Neural progenitor cell (in vitro differentiated cells): ENCODE measurements at regions not wholly inside any gene's neighbourhood (a gene's known extent, or its start where the extent isn't known, plus 50 kb on each side); places are given as distances from the start of the nearest gene placed in this dataset.

ENCODE experiments used
- DNase-seq: peaks from one replicate; pipeline ENCODE4 v3.0.0-alpha.2; 2016; ENCODE audit warnings: low spot score
- H2AFZ ChIP-seq: fragments of 200-600 bp; sonication (generic); replicated peaks from 2 replicates; pipeline ENCODE4 v1.6.1; 2016; ENCODE audit warnings: antibody characterized with exemption
- H3F3A ChIP-seq: fragments of 200-600 bp; sonication (generic); 2 replicates; pipeline ENCODE4 v1.6.1; 2016; ENCODE audit warnings: antibody characterized with exemption, low read depth
- H3K27ac ChIP-seq: fragments of 200-600 bp; sonication (generic); 2 replicates; pipeline ENCODE4 v1.5.1; 2016; ENCODE audit warnings: mild to moderate bottlenecking
- H3K27me3 ChIP-seq: fragments of 200-600 bp; sonication (generic); 2 replicates; pipeline ENCODE4 v1.6.1; 2016; ENCODE audit warnings: mild to moderate bottlenecking, moderate library complexity
- H3K36me3 ChIP-seq: fragments of 200-600 bp; sonication (generic); 2 replicates; pipeline ENCODE4 v1.5.1; 2016
- H3K4me1 ChIP-seq: fragments of 200-600 bp; sonication (generic); 2 replicates; pipeline ENCODE4 v1.6.1; 2016; ENCODE audit warnings: mixed run types
- H3K4me2 ChIP-seq: fragments of 200-600 bp; sonication (generic); 2 replicates; pipeline ENCODE4 v1.6.1; 2016
- H3K4me3 ChIP-seq: fragments of 200-600 bp; sonication (generic); 2 replicates; pipeline ENCODE4 v1.5.1; 2016
- H3K79me2 ChIP-seq: fragments of 200-600 bp; sonication (generic); 2 replicates; pipeline ENCODE4 v1.6.1; 2016; ENCODE audit warnings: low read depth
- H3K9ac ChIP-seq: fragments of 200-600 bp; sonication (generic); 2 replicates; pipeline ENCODE4 v1.6.1; 2016
- H3K9me3 ChIP-seq: fragments of 200-600 bp; sonication (generic); 2 replicates; pipeline ENCODE4 v1.5.1; 2016; ENCODE audit warnings: low read depth
- H4K20me1 ChIP-seq: fragments of 200-600 bp; sonication (generic); 2 replicates; pipeline ENCODE4 v1.6.1; 2016; ENCODE audit warnings: low read depth
- H3K27ac Mint-ChIP-seq: 3 replicates; pipeline ENCODE4 v1.8.0; 2021; ENCODE audit warnings: mixed read lengths
- H3K27me3 Mint-ChIP-seq: 2 replicates; pipeline ENCODE4 v1.8.0; 2022; ENCODE audit warnings: low read depth, mild to moderate bottlenecking, inconsistent platforms, moderate library complexity, mixed read lengths; ENCODE audit not compliant: insufficient read depth
- H3K36me3 Mint-ChIP-seq: 3 replicates; pipeline ENCODE4 v1.8.0; 2021; ENCODE audit warnings: mixed read lengths
- H3K4me1 Mint-ChIP-seq: 3 replicates; pipeline ENCODE4 v1.8.0; 2021; ENCODE audit warnings: mixed read lengths
- H3K4me3 Mint-ChIP-seq: 3 replicates; pipeline ENCODE4 v1.8.0; 2021; ENCODE audit warnings: mild to moderate bottlenecking, moderate library complexity, mixed read lengths
- H3K9me3 Mint-ChIP-seq: 3 replicates; pipeline ENCODE4 v1.8.0; 2020; ENCODE audit warnings: mixed read lengths
- EZH2 ChIP-seq: fragments of 200-600 bp; sonication (generic); IDR thresholded peaks from 2 replicates; pipeline ENCODE4 v1.6.1; 2017; ENCODE audit warnings: antibody characterized with exemption, mild to moderate bottlenecking, moderate library complexity
- EZH2phosphoT487 ChIP-seq: fragments of 200-600 bp; sonication (generic); IDR thresholded peaks from 2 replicates; pipeline ENCODE4 v1.6.1; 2017; ENCODE audit warnings: antibody characterized with exemption
- TF ChIP-seq, protein P1 (sequence below): fragments of 200-600 bp; sonication (generic); IDR thresholded peaks from 2 replicates; pipeline ENCODE4 v1.5.1; 2017; ENCODE audit warnings: antibody characterized with exemption, mild to moderate bottlenecking

DNA sequence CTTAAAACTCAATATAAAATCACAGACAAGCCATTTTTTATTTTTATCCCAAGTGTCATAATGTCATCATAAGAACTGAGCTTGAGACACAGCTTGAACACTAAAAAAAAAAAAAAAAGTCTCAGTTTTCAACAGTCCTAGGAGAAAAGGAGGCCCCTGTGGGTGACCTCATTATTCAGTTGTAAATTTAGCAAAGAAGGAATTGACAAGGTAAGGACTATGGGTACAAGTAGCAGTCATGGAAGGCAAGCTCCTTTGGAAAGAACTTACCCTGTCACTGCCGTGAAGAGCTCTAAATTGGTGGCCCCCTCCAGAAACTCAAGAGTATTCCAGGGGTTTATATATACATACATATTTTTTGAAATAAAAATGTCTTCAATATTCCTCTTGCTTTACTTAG lies 864.4 kb upstream of the KCND2 start:
- Histone ChIP-seq H3K4me1 (no peaks in the 10 kb centered on the region), H3K27me3 (no peaks in the 10 kb centered on the region), H3K36me3 (no peaks in the 10 kb centered on the region), H3K79me2 (no peaks in the 10 kb centered on the region), H2AFZ (no peak overlapping the region), H3K4me3 (no peak overlapping the region), H4K20me1 (no peaks in the 10 kb centered on the region), H3K27ac (no peak overlapping the region), H3K4me2 (no peak overlapping the region), H3F3A (no peaks in the 10 kb centered on the region), H3K9ac (no peak overlapping the region), H3K9me3 (no peaks in the 10 kb centered on the region)
- no peaks in the 10 kb centered on the region for H3K36me3 Mint-ChIP-seq
- no peak overlapping the region for H3K27ac Mint-ChIP-seq
- TF ChIP-seq, protein P1, sequence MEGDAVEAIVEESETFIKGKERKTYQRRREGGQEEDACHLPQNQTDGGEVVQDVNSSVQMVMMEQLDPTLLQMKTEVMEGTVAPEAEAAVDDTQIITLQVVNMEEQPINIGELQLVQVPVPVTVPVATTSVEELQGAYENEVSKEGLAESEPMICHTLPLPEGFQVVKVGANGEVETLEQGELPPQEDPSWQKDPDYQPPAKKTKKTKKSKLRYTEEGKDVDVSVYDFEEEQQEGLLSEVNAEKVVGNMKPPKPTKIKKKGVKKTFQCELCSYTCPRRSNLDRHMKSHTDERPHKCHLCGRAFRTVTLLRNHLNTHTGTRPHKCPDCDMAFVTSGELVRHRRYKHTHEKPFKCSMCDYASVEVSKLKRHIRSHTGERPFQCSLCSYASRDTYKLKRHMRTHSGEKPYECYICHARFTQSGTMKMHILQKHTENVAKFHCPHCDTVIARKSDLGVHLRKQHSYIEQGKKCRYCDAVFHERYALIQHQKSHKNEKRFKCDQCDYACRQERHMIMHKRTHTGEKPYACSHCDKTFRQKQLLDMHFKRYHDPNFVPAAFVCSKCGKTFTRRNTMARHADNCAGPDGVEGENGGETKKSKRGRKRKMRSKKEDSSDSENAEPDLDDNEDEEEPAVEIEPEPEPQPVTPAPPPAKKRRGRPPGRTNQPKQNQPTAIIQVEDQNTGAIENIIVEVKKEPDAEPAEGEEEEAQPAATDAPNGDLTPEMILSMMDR: no peak
- no peak for TF ChIP-seq EZH2
- TF ChIP-seq EZH2phosphoT487: no peak
- H3K9me3 Mint-ChIP-seq: no peaks in the 10 kb centered on the region
- no peak for DNase-seq
- no peak overlapping the region for H3K4me3 Mint-ChIP-seq
- no peaks in the 10 kb centered on the region for H3K4me1 Mint-ChIP-seq
- no peaks in the 10 kb centered on the region for H3K27me3 Mint-ChIP-seq

DNA sequence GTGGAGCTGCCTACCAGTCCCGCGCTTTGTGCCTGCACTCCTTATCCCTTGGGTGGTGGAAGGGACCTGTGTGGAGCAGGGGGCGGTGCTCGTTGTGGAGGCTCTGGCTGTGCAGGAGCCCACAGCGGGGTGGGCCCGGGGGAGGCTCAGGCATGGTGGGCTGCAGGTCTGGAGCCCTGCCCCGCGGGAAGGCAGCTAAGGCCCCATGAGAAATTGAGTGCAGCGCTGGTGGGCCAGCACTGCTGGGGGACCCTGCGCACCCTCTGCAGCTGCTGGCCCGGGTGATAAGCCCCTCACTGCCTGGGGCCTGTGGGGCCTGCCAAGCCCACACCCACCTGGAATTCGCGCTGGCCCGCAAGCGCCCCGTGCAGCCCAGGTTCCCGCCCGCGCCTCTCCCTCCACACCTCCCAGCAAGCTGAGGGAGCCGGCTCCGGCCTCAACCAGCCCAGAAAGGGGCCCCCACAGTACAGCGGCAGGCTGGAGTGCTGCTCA lies 859.6 kb upstream of the KCND2 start:
- H4K20me1 ChIP-seq: no peaks in the 10 kb centered on the region
- TF ChIP-seq, protein P1: no peak
- TF ChIP-seq EZH2phosphoT487: no peak
- no peak for TF ChIP-seq EZH2
- H3K4me3 ChIP-seq: no peak overlapping the region
- no peaks in the 10 kb centered on the region for H3K27me3 ChIP-seq
- no peaks in the 10 kb centered on the region for H3K9me3 ChIP-seq
- no peaks in the 10 kb centered on the region for H3K36me3 ChIP-seq
- Mint-ChIP-seq H3K4me1 (no peaks in the 10 kb centered on the region), H3K27me3 (no peaks in the 10 kb centered on the region), H3K36me3 (no peaks in the 10 kb centered on the region), H3K27ac (no peak overlapping the region), H3K9me3 (no peaks in the 10 kb centered on the region), H3K4me3 (no peak overlapping the region)
- H3F3A ChIP-seq: no peaks in the 10 kb centered on the region
- no peak overlapping the region for H2AFZ ChIP-seq
- H3K4me2 ChIP-seq: no peak overlapping the region
- no peak overlapping the region for H3K27ac ChIP-seq
- DNase-seq: no peak
- no peaks in the 10 kb centered on the region for H3K4me1 ChIP-seq
- H3K9ac ChIP-seq: no peak overlapping the region
- no peaks in the 10 kb centered on the region for H3K79me2 ChIP-seq

DNA sequence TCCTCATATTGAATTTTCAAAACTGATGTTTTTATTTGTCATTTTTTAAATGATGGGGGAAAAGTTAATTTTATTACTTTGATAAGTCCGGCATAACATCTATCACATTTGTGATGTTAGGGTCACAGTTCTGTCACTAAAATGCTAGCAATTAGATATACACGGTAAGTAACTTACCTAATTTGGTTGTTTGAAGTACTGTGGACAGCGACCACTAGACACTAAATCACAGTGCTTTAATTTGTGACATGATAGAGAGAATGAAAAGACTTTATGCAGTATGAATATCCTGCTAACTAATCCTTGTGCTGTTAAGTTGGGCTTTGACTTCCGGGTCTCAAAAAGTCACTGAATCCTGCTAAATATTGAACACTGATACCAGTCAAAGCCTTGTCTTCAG lies 857.3 kb upstream of the KCND2 start:
- no peaks in the 10 kb centered on the region for H3K4me1 Mint-ChIP-seq
- no peak overlapping the region for H3K27ac Mint-ChIP-seq
- Histone ChIP-seq H3K4me2 (no peak overlapping the region), H3K4me3 (no peak overlapping the region), H3K36me3 (no peaks in the 10 kb centered on the region), H4K20me1 (no peaks in the 10 kb centered on the region), H3K9me3 (no peaks in the 10 kb centered on the region), H3K27me3 (no peaks in the 10 kb centered on the region), H3F3A (no peaks in the 10 kb centered on the region), H3K9ac (no peak overlapping the region), H3K27ac (no peak overlapping the region), H3K79me2 (no peaks in the 10 kb centered on the region), H3K4me1 (no peaks in the 10 kb centered on the region), H2AFZ (no peak overlapping the region)
- H3K36me3 Mint-ChIP-seq: no peaks in the 10 kb centered on the region
- H3K27me3 Mint-ChIP-seq: peaks cover 2% of the 10 kb centered on the region
- DNase-seq: no peak
- TF ChIP-seq EZH2 (no peak), EZH2phosphoT487 (no peak)
- TF ChIP-seq, protein P1: no peak
- H3K4me3 Mint-ChIP-seq: no peak overlapping the region
- no peaks in the 10 kb centered on the region for H3K9me3 Mint-ChIP-seq
